ENCODE measurements at regions not wholly inside any gene's neighbourhood (a gene's known extent, or its start where the extent isn't known, plus 50 kb on each side); places are given as distances from the start of the nearest gene placed in this dataset.

DNA sequence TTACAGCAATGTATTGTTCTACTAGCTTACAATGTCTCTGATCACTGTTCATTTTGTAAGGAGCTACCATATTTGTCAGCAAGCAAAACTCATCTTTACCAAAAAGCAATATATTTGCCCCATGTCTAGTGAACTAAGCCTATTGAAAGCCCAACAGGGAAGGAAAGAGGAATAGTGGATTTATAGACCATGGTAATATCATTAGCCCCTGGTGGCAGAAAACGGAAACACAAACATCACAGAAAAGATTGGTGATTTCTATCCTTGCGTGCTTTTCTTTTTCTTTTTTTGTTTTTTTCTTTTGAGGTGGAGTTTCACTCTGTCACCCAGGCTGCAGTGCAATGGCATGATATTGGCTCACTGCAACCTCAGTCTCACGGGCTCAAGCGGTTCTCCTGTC is 1562.4 kb upstream of the TMEM132C start:
- no peak overlapping the region for H3K4me3 ChIP-seq (ENCODE audit: control insufficient read depth, low read depth, low read length)
- TF ChIP-seq, protein P1, sequence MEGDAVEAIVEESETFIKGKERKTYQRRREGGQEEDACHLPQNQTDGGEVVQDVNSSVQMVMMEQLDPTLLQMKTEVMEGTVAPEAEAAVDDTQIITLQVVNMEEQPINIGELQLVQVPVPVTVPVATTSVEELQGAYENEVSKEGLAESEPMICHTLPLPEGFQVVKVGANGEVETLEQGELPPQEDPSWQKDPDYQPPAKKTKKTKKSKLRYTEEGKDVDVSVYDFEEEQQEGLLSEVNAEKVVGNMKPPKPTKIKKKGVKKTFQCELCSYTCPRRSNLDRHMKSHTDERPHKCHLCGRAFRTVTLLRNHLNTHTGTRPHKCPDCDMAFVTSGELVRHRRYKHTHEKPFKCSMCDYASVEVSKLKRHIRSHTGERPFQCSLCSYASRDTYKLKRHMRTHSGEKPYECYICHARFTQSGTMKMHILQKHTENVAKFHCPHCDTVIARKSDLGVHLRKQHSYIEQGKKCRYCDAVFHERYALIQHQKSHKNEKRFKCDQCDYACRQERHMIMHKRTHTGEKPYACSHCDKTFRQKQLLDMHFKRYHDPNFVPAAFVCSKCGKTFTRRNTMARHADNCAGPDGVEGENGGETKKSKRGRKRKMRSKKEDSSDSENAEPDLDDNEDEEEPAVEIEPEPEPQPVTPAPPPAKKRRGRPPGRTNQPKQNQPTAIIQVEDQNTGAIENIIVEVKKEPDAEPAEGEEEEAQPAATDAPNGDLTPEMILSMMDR (IDR thresholded peaks at IDR 0.05; ENCODE audit: control insufficient read depth, insufficient read depth, low read depth, low read length, missing control alignments), result peak; percentile 22
- DNase-seq (ENCODE audit: low read depth), result no peak

DNA sequence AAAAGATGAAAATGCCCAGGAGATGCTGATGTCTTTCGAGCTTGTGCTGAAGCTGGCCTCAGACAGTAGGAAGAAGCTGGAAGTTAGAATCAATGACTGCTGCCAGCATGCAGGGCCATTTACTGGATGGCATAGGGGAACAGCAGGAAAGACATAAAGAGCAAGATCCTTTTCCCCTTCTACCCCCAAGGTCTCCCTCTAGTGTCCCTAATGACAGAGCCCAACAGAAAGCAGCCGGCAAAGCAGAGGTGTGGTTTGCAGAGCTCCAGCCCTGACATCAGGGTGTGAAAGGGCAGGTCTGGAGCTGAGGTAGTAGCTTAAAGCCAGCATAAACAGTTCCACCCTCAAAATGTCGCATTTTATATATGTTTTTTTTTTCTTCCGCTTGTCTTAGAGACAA is 1560.7 kb upstream of the TMEM132C start:
- H3K4me3 ChIP-seq (ENCODE audit: control insufficient read depth, low read depth, low read length), result no peak overlapping the region
- no peak for DNase-seq (ENCODE audit: low read depth)
- TF ChIP-seq, protein P1 (IDR thresholded peaks at IDR 0.05; ENCODE audit: control insufficient read depth, insufficient read depth, low read depth, low read length, missing control alignments), result no peak

DNA sequence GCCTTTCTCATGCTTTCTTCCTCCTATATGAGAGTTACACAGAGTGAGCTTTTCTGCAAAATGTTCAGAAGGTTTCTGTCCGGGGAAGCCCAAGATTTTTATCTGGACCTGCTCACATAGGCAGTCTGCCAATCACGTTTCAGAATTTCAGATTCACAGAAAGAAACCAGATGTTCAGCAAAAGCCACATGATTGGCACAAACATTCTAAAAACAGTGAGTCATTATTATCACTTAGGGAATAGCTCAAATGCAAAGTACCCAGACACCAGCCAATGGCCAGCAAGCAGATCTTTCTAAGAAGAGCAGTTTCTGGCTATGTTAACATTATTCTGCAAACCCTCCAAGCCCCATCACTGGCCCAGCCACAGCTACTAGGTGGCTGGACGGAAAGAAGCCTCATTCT is 1558.5 kb upstream of the TMEM132C start:
- TF ChIP-seq, protein P1 (IDR thresholded peaks at IDR 0.05; ENCODE audit: control insufficient read depth, insufficient read depth, low read depth, low read length, missing control alignments), result no peak
- H3K4me3 ChIP-seq (ENCODE audit: control insufficient read depth, low read depth, low read length), result no peak overlapping the region
- peak; percentile 76 for DNase-seq (ENCODE audit: low read depth)

DNA sequence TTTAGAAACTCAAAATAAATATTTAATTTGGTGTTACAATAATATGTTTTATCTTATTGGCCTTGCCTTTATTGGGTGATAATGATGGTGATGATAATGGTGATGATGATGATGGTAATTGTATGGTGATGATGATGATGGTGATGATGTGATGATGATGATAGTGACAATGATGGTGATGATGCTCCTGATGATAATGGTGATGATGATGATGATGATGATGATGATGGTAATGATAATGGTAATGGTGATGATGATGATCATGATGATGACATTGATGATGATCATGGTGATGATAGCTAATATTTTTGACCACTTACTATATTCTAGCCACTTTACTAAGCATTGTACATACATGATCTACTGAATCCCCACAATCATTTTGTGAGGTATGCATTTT is 1548.6 kb upstream of the TMEM132C start:
- no peak overlapping the region for H3K4me3 ChIP-seq (ENCODE audit: control insufficient read depth, low read depth, low read length)
- TF ChIP-seq, protein P1 (IDR thresholded peaks at IDR 0.05; ENCODE audit: control insufficient read depth, insufficient read depth, low read depth, low read length, missing control alignments), result no peak
- no peak for DNase-seq (ENCODE audit: low read depth)

DNA sequence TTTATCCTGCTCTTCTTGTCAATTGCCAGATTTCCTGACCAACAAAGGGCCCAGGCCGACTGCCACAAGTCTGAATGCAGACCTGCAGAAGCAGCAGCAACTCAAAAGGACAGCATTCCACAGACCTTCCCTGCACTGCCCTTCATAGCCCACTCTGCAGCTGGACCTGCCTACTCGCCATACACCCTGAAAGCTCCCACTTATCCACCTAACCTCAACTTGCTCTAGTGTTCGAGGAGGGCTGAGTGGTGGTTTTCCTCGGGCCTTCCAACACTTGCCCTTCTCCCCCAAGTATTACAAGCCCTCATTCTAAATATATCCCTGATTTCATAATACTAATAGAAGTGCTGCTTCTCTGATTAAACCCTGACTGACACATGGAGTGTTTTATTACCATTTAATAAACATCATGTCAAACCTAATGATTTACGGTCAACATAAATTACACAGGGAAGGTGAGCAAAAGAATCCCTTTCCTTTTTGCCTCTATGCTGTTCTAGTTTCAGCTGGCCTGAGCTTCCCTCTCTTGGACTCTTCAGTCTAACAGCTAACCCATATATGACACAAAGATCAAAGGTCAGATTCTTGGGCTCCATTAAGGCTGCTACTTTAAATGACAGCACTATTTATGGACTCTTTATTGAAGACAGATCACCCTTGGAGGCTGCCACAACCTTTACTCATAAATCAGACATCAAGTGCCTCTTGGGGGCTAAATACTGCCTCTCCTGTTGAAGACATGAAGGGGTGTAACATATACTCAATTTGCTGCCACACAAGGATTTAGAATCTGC is 1546.9 kb upstream of the TMEM132C start:
- no peak for DNase-seq (ENCODE audit: low read depth)
- H3K4me3 ChIP-seq (ENCODE audit: control insufficient read depth, low read depth, low read length), result no peak overlapping the region
- TF ChIP-seq, protein P1 (IDR thresholded peaks at IDR 0.05; ENCODE audit: control insufficient read depth, insufficient read depth, low read depth, low read length, missing control alignments), result no peak

DNA sequence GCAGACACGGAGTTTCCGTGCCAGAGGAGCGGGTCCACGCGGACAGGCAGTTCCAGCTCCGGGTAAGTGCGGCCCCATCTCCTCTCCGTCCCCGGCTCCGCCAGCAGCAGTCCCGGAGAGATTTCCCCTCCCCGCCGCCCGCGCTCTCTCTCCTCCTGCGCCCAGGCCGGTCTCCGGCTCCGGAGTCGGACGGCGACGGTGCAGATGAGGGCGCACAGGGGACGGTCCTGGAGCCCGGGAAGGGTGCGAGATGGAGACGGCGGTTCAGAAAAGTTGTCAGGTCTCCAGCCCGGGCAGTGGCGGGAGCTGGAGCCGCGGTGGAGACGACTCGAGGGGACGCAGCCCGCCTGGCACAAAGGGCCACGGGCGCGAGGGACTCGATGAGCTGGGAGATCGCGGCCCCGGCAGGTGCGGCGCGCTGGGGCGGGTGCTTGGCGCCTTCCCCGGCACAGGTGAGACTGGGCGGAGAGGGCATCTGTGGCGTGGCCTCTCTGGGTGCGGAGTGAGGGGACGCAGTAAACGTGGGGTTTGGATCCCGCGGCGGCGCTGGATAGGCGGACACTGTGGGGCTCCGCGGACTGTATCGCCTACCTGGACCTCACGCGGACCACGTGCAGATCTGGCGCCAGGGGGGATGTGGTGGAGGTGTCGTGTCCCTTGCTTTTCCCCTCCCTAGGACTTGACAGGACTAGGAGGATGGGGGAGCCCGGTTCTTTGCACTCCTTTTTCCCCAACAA is 1540.3 kb upstream of the TMEM132C start:
- H3K4me3 ChIP-seq (ENCODE audit: control insufficient read depth, low read depth, low read length), result no peak overlapping the region
- no peak for DNase-seq (ENCODE audit: low read depth)
- TF ChIP-seq, protein P1 (IDR thresholded peaks at IDR 0.05; ENCODE audit: control insufficient read depth, insufficient read depth, low read depth, low read length, missing control alignments), result no peak
